Hepatocyte (in vitro differentiated cells): ENCODE measurements at regions not wholly inside any gene's neighbourhood (a gene's known extent, or its start where the extent isn't known, plus 50 kb on each side); places are given as distances from the start of the nearest gene placed in this dataset.
"Not testable (repeated sequence)": the region's sequence is repeated elsewhere in the genome, so short reads cannot be mapped to it uniquely, and the experiment has no call there.

Source experiments
- DNase-seq: peaks from one replicate; pipeline ENCODE4 v3.0.0-alpha.2; 2016; ENCODE audit warnings: low spot score
- H2AFZ ChIP-seq: fragments of 200-600 bp; sonication (generic); 2 replicates; pipeline ENCODE4 v1.6.0; 2016; ENCODE audit warnings: antibody characterized with exemption, mild to moderate bottlenecking
- H3K27ac ChIP-seq: fragments of 200-600 bp; sonication (generic); 2 replicates; pipeline ENCODE4 v1.5.1; 2016; ENCODE audit warnings: mild to moderate bottlenecking
- H3K27me3 ChIP-seq: fragments of 200-600 bp; sonication (generic); 2 replicates; pipeline ENCODE4 v1.6.1; 2016
- H3K36me3 ChIP-seq: fragments of 200-600 bp; sonication (generic); replicated peaks from 2 replicates; pipeline ENCODE4 v1.5.1; 2016; ENCODE audit warnings: low read depth; ENCODE audit not compliant: insufficient read depth
- H3K4me1 ChIP-seq: fragments of 200-600 bp; sonication (generic); 2 replicates; pipeline ENCODE4 v1.5.1; 2016; ENCODE audit warnings: mild to moderate bottlenecking, moderate library complexity; ENCODE audit not compliant: insufficient read depth
- H3K4me2 ChIP-seq: fragments of 200-600 bp; sonication (generic); 2 replicates; pipeline ENCODE4 v1.6.0; 2016
- H3K4me3 ChIP-seq: fragments of 200-600 bp; sonication (generic); 2 replicates; pipeline ENCODE4 v1.5.1; 2016; ENCODE audit warnings: mild to moderate bottlenecking
- H3K79me2 ChIP-seq: fragments of 200-600 bp; sonication (generic); 2 replicates; pipeline ENCODE4 v1.6.0; 2017; ENCODE audit warnings: mild to moderate bottlenecking
- H3K9me2 ChIP-seq: fragments of 200-600 bp; sonication (generic); replicated peaks from 2 replicates; pipeline ENCODE4 v1.6.0; 2017; ENCODE audit warnings: mild to moderate bottlenecking; ENCODE audit not compliant: insufficient read depth
- H3K9me3 ChIP-seq: fragments of 200-600 bp; sonication (generic); 2 replicates; pipeline ENCODE4 v1.5.1; 2016; ENCODE audit warnings: low read depth, mild to moderate bottlenecking
- H4K20me1 ChIP-seq: fragments of 200-600 bp; sonication (generic); 2 replicates; pipeline ENCODE4 v1.6.0; 2016; ENCODE audit warnings: mild to moderate bottlenecking; ENCODE audit not compliant: insufficient read depth, poor library complexity, severe bottlenecking
- CTCF ChIP-seq: fragments of 200-600 bp; sonication (generic); IDR thresholded peaks from 2 replicates; pipeline ENCODE4 v1.5.1; 2016; ENCODE audit warnings: antibody characterized with exemption, mild to moderate bottlenecking; ENCODE audit not compliant: poor library complexity
- EZH2 ChIP-seq: fragments of 200-600 bp; sonication (generic); IDR thresholded peaks from 2 replicates; pipeline ENCODE4 v1.6.1; 2016; ENCODE audit warnings: antibody characterized with exemption, mild to moderate bottlenecking, borderline replicate concordance
- EZH2phosphoT487 ChIP-seq: fragments of 200-600 bp; sonication (generic); IDR thresholded peaks from one replicate; pipeline ENCODE4 v1.6.1; 2018; ENCODE audit warnings: antibody characterized with exemption, mild to moderate bottlenecking, low read depth, moderate library complexity; ENCODE audit not compliant: unreplicated experiment, severe bottlenecking
- WGBS: methylation state at CpG from one replicate; pipeline ENCODE4 v1.1.6; 2016; ENCODE audit warnings: low lambda C conversion rate; ENCODE audit errors: missing lambda C conversion rate; 5-methylcytosine and 5-hydroxymethylcytosine counted together

DNA sequence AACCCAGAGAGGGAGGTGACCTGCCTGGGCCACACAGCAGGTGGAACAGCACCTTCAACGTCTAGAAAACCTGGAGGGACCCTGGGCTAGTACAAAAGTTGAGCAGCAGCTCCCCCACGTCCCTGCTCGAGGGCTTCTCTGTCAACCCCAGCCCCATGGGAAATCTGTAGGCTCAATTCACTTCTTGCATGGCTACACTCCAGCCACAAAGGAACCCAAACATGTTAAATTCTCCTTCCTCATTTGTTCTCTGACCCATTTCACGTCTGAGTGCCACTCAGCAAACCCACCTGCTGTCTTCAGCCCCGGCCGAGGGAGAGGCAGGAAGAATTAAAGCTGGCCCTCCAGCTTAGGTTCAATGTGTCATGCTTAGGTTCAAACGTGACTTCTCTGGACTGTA, 418.5 kb downstream of the MIAT start:
- Histone ChIP-seq H3K27me3 (peaks cover 21% of the 10 kb centered on the region), H4K20me1 (no peaks in the 10 kb centered on the region), H3K9me3 (no peaks in the 10 kb centered on the region), H3K79me2 (no peaks in the 10 kb centered on the region), H3K9me2 (no peaks in the 10 kb centered on the region), H3K27ac (no peak overlapping the region), H3K4me1 (no peaks in the 10 kb centered on the region), H2AFZ (no peak overlapping the region), H3K4me3 (no peak overlapping the region), H3K36me3 (no peaks in the 10 kb centered on the region), H3K4me2 (no peak overlapping the region)
- no peak for DNase-seq
- 49% methylated on average over 7 of the region's 7 CpGs for WGBS
- no peak for TF ChIP-seq EZH2phosphoT487
- no peak for TF ChIP-seq CTCF
- no peak for TF ChIP-seq EZH2

- not testable (repeated sequence) for H3K79me2 ChIP-seq, H3K27ac ChIP-seq, H3K36me3 ChIP-seq, H3K4me1 ChIP-seq, H3K4me2 ChIP-seq, H3K4me3 ChIP-seq, H3K9me3 ChIP-seq, H3K9me2 ChIP-seq, H4K20me1 ChIP-seq, H2AFZ ChIP-seq, DNase-seq
- H3K27me3 ChIP-seq: peaks cover 26% of the 10 kb centered on the region
- 91% methylated on average over 3 of the region's 3 CpGs for WGBS
Measured at GRCh38 chr22:27078064-27078463, 420.7 kb downstream of the MIAT start.

DNA sequence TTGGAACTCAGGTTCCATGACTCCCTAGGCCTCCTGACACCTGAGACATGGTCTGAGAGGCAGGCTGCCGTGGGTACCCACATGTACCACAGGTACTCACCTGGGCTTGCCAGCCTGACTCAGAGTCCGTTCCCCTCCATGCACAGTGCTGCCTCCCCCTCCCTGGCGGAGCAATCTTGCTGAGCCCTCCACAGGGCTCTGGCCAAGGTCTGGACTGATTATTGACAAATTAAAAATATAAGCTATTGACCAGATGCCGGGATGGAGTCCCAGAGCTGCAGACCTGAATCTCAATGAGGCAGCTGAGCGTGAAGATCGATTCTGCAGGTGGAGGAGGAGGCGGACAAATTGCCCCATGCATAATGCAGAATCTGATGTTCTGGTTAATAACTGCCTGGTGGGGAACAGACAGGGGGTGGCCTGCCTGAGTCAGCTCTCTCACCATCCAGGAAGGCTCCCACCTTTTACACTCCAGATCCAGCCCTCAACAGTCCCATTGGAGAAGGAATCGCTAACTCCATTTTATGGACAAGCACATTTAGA, 422.7 kb downstream of the MIAT start:
- Histone ChIP-seq H3K4me3 (no peak overlapping the region), H3K27me3 (peaks cover 18% of the 10 kb centered on the region)
- DNase-seq: no peak

GRCh38 chr22:27080863-27081262, 423.5 kb downstream of the MIAT start:
- Histone ChIP-seq H3K27me3 (peaks cover 18% of the 10 kb centered on the region), H2AFZ (no peak overlapping the region), H3K4me2 (no peak overlapping the region), H3K79me2 (no peaks in the 10 kb centered on the region), H3K36me3 (no peaks in the 10 kb centered on the region), H3K27ac (no peak overlapping the region), H3K9me2 (no peaks in the 10 kb centered on the region), H3K4me1 (no peaks in the 10 kb centered on the region), H3K4me3 (no peak overlapping the region), H4K20me1 (no peaks in the 10 kb centered on the region), H3K9me3 (no peaks in the 10 kb centered on the region)
- TF ChIP-seq CTCF: no peak
- TF ChIP-seq EZH2: no peak
- TF ChIP-seq EZH2phosphoT487: no peak
- no peak for DNase-seq
- WGBS: 75% methylated on average over 2 of the region's 2 CpGs

More for the DNA sequence above, 422.7 kb downstream of the MIAT start:
- Histone ChIP-seq H2AFZ (no peak overlapping the region), H3K4me1 (no peaks in the 10 kb centered on the region), H3K36me3 (no peaks in the 10 kb centered on the region), H3K79me2 (no peaks in the 10 kb centered on the region), H4K20me1 (no peaks in the 10 kb centered on the region), H3K9me3 (no peaks in the 10 kb centered on the region), H3K9me2 (no peaks in the 10 kb centered on the region), H3K4me2 (no peak overlapping the region), H3K27ac (no peak overlapping the region)
- TF ChIP-seq EZH2 (no peak), CTCF (no peak), EZH2phosphoT487 (no peak)
- 92% methylated on average over 8 of the region's 8 CpGs for WGBS
